ENCODE measurements at regions not wholly inside any gene's neighbourhood (a gene's known extent, or its start where the extent isn't known, plus 50 kb on each side); places are given as distances from the start of the nearest gene placed in this dataset.

DNA sequence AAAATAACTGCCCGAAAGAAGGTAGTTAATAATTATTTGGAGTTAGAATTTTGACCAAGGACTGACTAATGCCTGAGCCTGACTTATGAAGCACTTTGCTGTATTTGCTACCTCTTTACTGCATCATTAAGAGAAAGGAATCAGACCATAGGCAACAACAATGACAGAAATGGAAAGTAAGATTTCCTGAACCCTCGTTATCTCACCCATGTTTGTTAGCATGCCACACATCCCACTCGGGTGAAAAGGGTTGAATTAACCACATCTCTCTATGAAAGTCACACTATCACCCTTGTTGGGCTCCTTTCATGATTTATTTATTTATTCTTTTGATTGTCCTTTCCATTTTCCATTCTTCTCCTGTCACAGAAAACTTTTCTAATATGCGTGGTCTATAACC is 59.6 kb downstream of the OLIG3 start:
- DNase-seq = no peak
- Mint-ChIP-seq H3K36me3 (peaks cover 0 to 5% (median 0%) of the 10 kb centered on the region in 3 donors), H3K9me3 (peaks cover 0 to 4% (median 0%) of the 10 kb centered on the region in 9 donors), H3K27ac (no peak overlapping the region), H3K27me3 (no peaks in the 10 kb centered on the region), H3K4me3 (no peak overlapping the region), H3K4me1 (peaks cover 0 to 25% (median 0%) of the 10 kb centered on the region in 4 donors)
- POLR2A ChIA-PET = no interaction called here
- no peak for ATAC-seq

DNA sequence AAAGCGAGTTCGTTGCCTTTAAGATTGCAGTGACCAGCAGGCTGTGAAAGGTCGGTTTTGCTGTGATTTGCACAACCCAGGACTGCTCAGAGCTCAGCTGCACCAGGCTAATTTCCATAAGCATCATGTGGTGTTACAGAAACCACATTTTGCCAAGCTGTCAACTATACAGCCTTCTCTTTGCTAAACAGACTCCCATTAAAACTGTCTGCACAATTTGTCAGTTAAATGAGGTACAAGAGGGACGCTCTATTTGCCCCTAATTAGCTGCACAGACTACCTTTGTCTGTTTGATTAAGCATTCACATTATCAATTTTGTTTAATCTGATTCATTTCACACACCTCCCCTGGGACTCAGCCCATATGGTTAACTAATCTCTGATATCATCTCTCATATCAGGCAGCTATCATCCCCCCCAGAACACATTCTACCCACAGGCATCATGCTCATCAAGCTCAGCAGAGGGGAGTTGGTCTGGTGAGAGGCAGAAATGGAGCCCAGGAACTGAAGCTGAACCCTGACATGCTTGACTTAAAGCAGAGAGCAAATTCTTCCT is 62.1 kb downstream of the OLIG3 start:
- H3K4me1 Mint-ChIP-seq = peaks cover 0 to 29% (median 0%) of the 10 kb centered on the region in 4 donors
- POLR2A ChIA-PET = no interaction called here
- no peaks in the 10 kb centered on the region for H3K9me3 Mint-ChIP-seq
- H3K27ac Mint-ChIP-seq = peak overlapping the region in 1 of 10 donors; percentile 7
- peaks cover 0 to 3% (median 0%) of the 10 kb centered on the region in 5 donors for H3K27me3 Mint-ChIP-seq
- no peak for DNase-seq
- no peaks in the 10 kb centered on the region for H3K36me3 Mint-ChIP-seq
- ATAC-seq = no peak
- H3K4me3 Mint-ChIP-seq = no peak overlapping the region

DNA sequence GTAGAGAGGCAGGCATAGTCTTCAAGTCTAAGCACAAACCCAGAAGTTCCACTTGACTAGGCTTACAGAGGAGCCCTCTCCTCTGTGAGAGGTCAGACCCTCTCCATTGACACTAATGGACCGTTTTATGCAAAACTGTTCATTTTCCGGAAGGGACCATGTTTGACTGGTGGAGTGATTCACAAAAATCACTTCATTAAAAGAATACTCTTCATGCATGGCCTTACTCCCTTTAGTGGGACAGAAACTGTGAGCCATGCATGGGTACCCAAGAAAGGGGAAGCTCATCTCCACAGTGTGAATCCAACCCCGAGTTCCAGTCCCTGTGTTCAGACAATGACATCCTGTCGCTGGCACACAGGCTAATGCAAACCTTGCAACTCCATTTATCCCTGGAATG is 63.2 kb downstream of the OLIG3 start:
- POLR2A ChIA-PET = no interaction called here
- ATAC-seq (no peak), DNase-seq (peak in 1 of 10 donors; percentile 9)
- peak overlapping the region in 1 of 10 donors; percentile 26 for H3K4me3 Mint-ChIP-seq
- peaks cover 0 to 37% (median 1%) of the 10 kb centered on the region in 4 donors for H3K4me1 Mint-ChIP-seq
- H3K9me3 Mint-ChIP-seq = no peaks in the 10 kb centered on the region
- no peaks in the 10 kb centered on the region for H3K36me3 Mint-ChIP-seq
- peaks cover 0 to 3% (median 0%) of the 10 kb centered on the region in 5 donors for H3K27me3 Mint-ChIP-seq
- H3K27ac Mint-ChIP-seq = no peak overlapping the region

DNA sequence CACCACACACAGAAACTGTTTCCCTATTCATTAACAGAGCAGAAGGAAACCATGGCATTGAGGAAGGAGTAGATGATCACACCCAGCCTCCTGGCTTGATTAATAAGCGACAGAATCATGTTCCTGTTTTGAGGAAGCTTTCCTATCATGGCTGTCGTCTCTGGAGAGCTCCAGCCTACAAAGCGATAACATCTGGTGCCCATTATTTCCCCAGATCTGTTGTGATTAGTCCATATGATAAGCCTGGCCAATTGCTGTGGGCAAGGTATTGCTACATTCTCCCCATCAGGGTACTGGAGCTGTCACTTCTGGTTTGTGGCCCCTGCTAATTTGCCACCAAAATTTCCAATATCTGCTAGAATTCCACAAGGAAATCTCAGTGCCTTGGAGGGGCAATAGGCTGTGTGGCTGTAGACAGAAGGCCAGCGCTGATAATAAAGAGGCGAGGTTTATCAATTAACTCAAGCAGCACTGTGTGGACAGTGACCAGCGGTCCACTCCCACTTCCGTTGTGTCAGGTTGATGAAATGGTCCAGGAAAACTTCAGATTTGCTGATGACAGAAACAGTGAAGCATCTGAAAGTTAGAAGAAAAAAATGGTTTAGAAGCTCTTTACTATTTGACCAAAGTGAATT is 66.4 kb downstream of the OLIG3 start:
- Mint-ChIP-seq H3K36me3 (no peaks in the 10 kb centered on the region), H3K27me3 (peaks cover 0 to 3% (median 0%) of the 10 kb centered on the region in 5 donors), H3K27ac (no peak overlapping the region), H3K9me3 (no peaks in the 10 kb centered on the region), H3K4me1 (peaks cover 11 to 63% (median 26%) of the 10 kb centered on the region in 4 donors), H3K4me3 (no peak overlapping the region)
- DNase-seq = no peak
- no peak for ATAC-seq
- POLR2A ChIA-PET = no interaction called here

DNA sequence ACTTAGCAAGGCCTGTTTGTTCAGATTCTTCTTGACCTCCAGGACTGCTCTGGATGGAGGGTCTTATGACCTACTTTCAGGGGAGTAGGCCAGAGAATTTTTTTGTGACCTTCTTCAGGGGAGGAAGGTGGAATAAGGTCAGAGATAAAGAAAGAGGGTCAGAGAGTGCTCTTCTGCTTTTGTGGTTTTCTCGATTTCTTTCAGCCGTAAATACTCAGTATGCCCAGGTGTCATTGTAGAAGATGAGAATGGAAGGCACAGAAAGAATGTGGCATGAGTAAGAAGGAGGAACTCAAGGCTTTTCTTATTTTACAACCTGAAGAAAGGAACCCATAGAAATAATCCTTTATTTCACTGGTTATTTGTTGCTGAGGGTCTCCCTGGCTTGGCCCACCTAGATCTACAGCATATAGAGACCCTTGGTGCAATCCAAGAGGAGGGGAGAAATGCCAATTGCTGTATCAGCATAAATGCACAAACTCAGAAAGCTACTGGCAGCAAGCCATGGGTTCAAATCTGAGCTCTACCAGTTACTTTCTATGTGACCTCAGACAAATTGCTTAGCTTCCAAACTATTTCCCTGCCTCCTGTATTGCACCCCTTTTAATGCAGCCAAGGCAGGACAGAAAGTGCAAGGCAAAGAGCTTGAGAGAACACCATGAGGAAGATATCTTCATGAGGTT is 68.0 kb downstream of the OLIG3 start:
- no peak for ATAC-seq
- no peak for DNase-seq
- POLR2A ChIA-PET = no interaction called here
- no peak overlapping the region for H3K4me3 Mint-ChIP-seq
- H3K4me1 Mint-ChIP-seq = peaks cover 11 to 48% (median 26%) of the 10 kb centered on the region in 4 donors
- H3K27ac Mint-ChIP-seq = no peak overlapping the region
- H3K36me3 Mint-ChIP-seq = no peaks in the 10 kb centered on the region
- H3K9me3 Mint-ChIP-seq = peaks cover 0 to 2% (median 0%) of the 10 kb centered on the region in 9 donors
- H3K27me3 Mint-ChIP-seq = peaks cover 0 to 3% (median 0%) of the 10 kb centered on the region in 5 donors

DNA sequence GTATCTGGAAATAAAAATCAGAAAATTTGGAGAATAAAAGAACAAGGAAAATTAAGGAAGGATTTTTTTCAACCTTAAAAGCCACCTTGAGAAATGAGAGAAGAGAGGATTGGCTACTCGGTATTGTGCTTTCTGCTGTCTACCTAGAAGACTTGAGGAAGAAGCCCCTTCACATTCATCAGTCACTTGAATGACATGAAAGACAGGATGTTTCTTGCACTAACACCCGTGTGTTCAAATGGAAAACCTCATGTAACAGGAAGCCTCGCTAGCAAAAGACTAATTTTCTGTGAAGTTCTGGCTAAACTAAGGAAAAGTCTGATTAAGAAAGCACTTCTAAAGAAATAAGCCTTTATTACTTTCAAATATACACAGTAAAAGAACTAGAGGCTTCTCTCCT is 69.9 kb downstream of the OLIG3 start:
- Mint-ChIP-seq H3K9me3 (peaks cover 0 to 2% (median 0%) of the 10 kb centered on the region in 9 donors), H3K27me3 (peaks cover 0 to under 1% (median 0%) of the 10 kb centered on the region in 5 donors), H3K4me1 (peaks cover 11 to 35% (median 26%) of the 10 kb centered on the region in 4 donors), H3K27ac (peak overlapping the region in 7 of 10 donors; percentile 5 to 75 (median 44)), H3K36me3 (no peaks in the 10 kb centered on the region), H3K4me3 (peak overlapping the region in 6 of 10 donors; percentile 0 to 39 (median 20))
- POLR2A ChIA-PET = interaction anchor here (0.9 to 1.0 kb wide), 2 partner anchors 34 to 61 kb away, joined by 3 to 4 read pairs; no protein-coding TSS in a partner anchor
- ATAC-seq (peak; percentile 42 to 66), DNase-seq (peak in 3 of 10 donors; percentile 7 to 26 (median 16))

DNA sequence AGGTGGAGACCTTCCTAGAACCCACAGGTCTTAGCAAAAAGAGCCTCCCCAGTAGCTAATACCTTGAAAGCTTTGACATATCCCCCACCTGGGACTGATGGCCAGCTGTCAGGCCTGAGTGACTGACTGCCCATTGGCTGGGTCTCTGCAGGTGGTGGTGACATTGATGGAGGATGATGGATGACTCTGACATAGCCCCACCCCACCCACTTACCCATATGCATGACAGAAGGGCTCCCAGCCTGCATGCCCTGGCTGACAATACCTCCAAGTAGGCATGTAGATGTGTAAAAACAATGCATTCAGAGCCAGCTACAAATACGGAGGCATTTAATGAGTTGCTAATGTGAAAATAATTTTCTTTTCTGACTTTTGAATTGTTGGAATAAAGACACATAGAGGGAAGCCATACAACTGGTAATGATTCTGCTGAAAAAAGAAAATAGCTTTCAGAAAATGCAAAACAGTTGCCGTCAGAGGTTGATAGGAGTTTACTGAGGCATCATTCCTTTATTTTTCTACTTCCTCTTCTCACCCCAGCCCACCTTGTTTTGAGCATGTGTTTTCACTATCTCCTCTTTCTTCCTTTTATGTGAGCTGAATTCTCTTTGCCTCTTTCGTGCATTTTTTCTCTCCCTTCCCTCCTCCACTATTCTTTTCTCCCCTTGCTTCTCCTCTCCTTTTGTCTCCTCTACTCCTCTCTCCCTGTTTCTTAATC is 70.6 kb downstream of the OLIG3 start:
- Mint-ChIP-seq H3K9me3 (peaks cover 0 to 2% (median 0%) of the 10 kb centered on the region in 9 donors), H3K36me3 (no peaks in the 10 kb centered on the region), H3K4me1 (peaks cover 11 to 34% (median 26%) of the 10 kb centered on the region in 4 donors), H3K27ac (peak overlapping the region in 6 of 10 donors; percentile 5 to 75 (median 31)), H3K27me3 (no peaks in the 10 kb centered on the region), H3K4me3 (peak overlapping the region in 3 of 10 donors; percentile 0 to 39 (median 31))
- ATAC-seq = no peak
- POLR2A ChIA-PET = interaction anchor here (0.9 kb wide), 1 partner anchor 60 kb away, joined by 3 read pairs; no protein-coding TSS in a partner anchor
- no peak for DNase-seq

DNA sequence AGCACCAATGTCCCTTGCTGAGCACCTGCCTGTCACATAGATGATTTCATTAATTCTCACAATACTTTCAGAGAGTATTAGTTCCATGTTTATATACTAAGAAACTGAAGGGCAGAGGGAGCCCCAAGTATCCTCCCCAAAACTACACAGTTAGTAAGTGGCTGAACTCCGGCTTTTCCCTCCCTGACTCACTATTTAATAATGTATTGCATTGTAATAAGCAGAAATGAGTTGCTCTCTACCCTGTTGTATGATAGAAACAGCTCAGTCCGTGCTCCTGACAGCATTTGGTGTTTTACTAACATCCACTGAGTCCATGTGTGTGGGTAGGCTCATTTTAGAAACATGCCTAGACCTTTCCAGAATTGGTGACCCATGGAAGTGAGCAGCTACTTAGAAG is 76.8 kb downstream of the OLIG3 start:
- POLR2A ChIA-PET = interaction anchor here (0.7 kb wide), 1 partner anchor 79 kb away, joined by 4 read pairs; no protein-coding TSS in a partner anchor
- Mint-ChIP-seq H3K9me3 (peaks cover 0 to 1% (median 0%) of the 10 kb centered on the region in 9 donors), H3K4me1 (peaks cover 6 to 14% (median 13%) of the 10 kb centered on the region in 4 donors), H3K27me3 (peaks cover 0 to 4% (median 0%) of the 10 kb centered on the region in 5 donors), H3K4me3 (no peak overlapping the region), H3K36me3 (no peaks in the 10 kb centered on the region), H3K27ac (no peak overlapping the region)
- no peak for ATAC-seq
- DNase-seq = no peak

DNA sequence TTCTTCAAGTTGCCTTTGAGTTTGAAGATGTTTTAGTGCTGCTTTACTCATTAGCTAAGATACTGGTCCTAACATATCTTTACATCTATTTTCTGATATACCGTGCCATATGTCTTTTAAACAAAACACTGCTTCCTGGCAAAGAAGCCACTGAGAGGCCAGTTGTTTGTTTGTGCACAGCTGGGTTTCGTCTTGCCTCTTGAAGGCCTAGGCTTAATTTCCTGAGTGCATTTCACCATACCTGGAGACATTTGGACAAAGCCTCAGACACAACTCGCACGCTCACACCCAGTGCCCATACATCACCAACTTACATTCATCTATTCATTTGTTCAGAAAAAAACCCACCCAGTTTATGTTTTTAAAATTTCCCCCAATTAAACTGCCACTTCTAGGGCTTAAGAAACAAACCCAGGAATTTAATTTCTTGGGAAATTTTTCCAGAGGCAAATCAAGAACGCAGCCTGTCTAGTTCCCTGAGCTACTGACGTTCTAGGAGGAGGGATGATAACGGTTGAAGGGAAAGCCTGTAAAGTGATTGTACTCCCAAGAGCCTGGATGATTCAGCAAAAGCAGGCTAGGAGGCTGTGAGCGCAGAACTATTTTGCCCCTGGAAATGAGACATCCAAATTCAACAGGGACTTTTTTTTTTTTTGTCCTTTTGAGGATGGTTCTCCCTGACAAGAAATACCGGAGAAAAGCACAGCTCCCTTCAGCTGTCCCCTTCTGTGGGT is 77.7 kb downstream of the OLIG3 start:
- POLR2A ChIA-PET = interaction anchor here (0.7 kb wide), 1 partner anchor 78 kb away, joined by 4 read pairs; no protein-coding TSS in a partner anchor
- Mint-ChIP-seq H3K4me1 (peaks cover 6 to 14% (median 13%) of the 10 kb centered on the region in 4 donors), H3K9me3 (no peaks in the 10 kb centered on the region), H3K27me3 (peaks cover 0 to 4% (median 0%) of the 10 kb centered on the region in 5 donors), H3K27ac (no peak overlapping the region), H3K36me3 (no peaks in the 10 kb centered on the region), H3K4me3 (no peak overlapping the region)
- DNase-seq = no peak
- no peak for ATAC-seq

DNA sequence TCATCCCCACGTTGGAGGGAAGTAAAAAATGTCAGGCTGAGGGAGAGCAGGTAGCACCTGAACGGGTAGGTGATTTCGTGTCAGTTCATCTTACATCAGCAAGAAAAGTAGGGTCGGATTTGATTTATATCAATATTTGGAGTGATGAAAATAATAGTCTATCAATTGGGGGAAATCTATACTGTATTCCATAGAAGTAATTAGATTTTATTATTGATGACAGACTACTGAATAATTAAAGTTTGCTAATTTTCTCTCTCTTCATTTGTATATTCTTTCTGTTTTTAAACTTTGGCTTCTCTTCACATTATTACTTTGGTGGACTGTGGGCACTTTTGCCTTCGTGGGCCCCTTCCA is 78.4 kb downstream of the OLIG3 start:
- ATAC-seq = no peak
- peaks cover 0 to 4% (median 0%) of the 10 kb centered on the region in 5 donors for H3K27me3 Mint-ChIP-seq
- POLR2A ChIA-PET = interaction anchor here (0.8 to 3.3 kb wide), 4 partner anchors 10 to 74 kb away, joined by 3 to 15 read pairs (median 4); no protein-coding TSS in a partner anchor
- H3K36me3 Mint-ChIP-seq = no peaks in the 10 kb centered on the region
- DNase-seq = no peak
- peaks cover 6 to 14% (median 13%) of the 10 kb centered on the region in 4 donors for H3K4me1 Mint-ChIP-seq
- peak overlapping the region in 9 of 10 donors; percentile 71 to 92 (median 87) for H3K27ac Mint-ChIP-seq
- H3K4me3 Mint-ChIP-seq = peak overlapping the region; percentile 77 to 91 (median 85)
- no peaks in the 10 kb centered on the region for H3K9me3 Mint-ChIP-seq

DNA sequence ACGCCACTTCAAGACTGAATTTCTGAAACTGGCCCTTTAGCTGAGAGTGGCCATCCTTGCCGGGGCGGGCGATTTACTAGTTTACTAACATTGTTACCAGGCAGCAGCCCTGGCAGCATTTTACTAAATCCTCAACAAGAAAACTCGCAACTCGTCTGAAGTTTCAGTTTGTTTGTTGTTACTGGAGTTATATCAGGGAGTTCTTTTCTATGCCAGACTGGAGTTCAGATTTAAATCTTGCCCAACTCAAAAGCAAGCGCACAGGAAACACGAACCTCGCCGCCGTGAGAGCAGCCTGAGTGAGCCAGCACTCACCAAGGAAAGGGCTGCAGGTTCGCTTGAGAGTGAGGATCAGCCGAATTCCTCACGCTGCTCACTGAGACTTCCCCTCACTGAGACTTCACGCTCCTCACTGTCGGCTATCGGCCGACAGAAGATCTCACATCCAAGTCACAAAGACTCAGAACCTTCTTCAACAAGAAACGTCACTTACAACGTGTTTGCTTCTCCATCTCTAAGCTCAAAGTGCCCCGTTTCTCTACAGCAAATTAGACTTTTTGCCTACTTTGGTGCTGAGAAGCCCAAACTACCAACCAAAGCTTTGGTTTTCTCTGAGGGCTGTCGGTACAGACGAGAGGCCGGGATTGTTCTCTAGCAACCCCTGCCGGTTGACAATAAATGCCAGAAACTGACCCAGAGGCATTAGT is 78.9 kb downstream of the OLIG3 start:
- Mint-ChIP-seq H3K4me3 (peak overlapping the region; percentile 77 to 91 (median 85)), H3K36me3 (no peaks in the 10 kb centered on the region), H3K4me1 (peaks cover 6 to 14% (median 13%) of the 10 kb centered on the region in 4 donors), H3K27me3 (peaks cover 0 to 4% (median 0%) of the 10 kb centered on the region in 5 donors), H3K27ac (peak overlapping the region; percentile 71 to 92 (median 87)), H3K9me3 (no peaks in the 10 kb centered on the region)
- DNase-seq (peak; percentile 12 to 80 (median 58)), ATAC-seq (peak; percentile 93 to 97)
- POLR2A ChIA-PET = interaction anchor here (0.7 to 3.3 kb wide), 5 partner anchors 10 to 240 kb away, joined by 3 to 15 read pairs (median 6); no protein-coding TSS in a partner anchor

Measured in naive thymus-derived CD8-positive, alpha-beta T cell (primary cell).